Immature natural killer cell (primary cell): ENCODE measurements at regions not wholly inside any gene's neighbourhood (a gene's known extent, or its start where the extent isn't known, plus 50 kb on each side); places are given as distances from the start of the nearest gene placed in this dataset.

Experiments used
- DNase-seq, 3 donors: peaks; one replicate each; pipeline ENCODE4 v3.0.0; 2022; ENCODE audit warnings: mixed read lengths in 1 of 3
- H3K27ac Mint-ChIP-seq, 6 donors: one replicate each; pipeline ENCODE4 v1.8.0; 2020; ENCODE audit warnings: mixed read lengths in 6 of 6, mild to moderate bottlenecking in 5 of 6, inconsistent platforms in 4 of 6, moderate library complexity in 3 of 6
- H3K27me3 Mint-ChIP-seq, 3 donors: one replicate each; pipeline ENCODE4 v1.8.0; 2020 to 2021; ENCODE audit warnings: low read depth in 3 of 3, mild to moderate bottlenecking in 3 of 3, mixed read lengths in 3 of 3, moderate library complexity in 3 of 3, inconsistent platforms in 1 of 3
- H3K36me3 Mint-ChIP-seq, 3 donors: one replicate each; pipeline ENCODE4 v1.8.0; 2020; ENCODE audit warnings: mixed read lengths in 3 of 3, inconsistent platforms in 2 of 3, mild to moderate bottlenecking in 2 of 3
- H3K4me1 Mint-ChIP-seq, 2 donors: one replicate each; pipeline ENCODE4 v1.8.0; 2020; ENCODE audit warnings: inconsistent platforms in 2 of 2, mild to moderate bottlenecking in 2 of 2, mixed read lengths in 2 of 2, moderate library complexity in 1 of 2
- H3K4me3 Mint-ChIP-seq, 5 donors: one replicate each; pipeline ENCODE4 v1.8.0; 2020; ENCODE audit warnings: mild to moderate bottlenecking in 5 of 5, mixed read lengths in 5 of 5, inconsistent platforms in 3 of 5, moderate library complexity in 3 of 5
- H3K9me3 Mint-ChIP-seq, 6 donors: one replicate each; pipeline ENCODE4 v1.8.0; 2020; ENCODE audit warnings: mild to moderate bottlenecking in 6 of 6, mixed read lengths in 6 of 6, inconsistent platforms in 4 of 6, moderate library complexity in 3 of 6

DNA sequence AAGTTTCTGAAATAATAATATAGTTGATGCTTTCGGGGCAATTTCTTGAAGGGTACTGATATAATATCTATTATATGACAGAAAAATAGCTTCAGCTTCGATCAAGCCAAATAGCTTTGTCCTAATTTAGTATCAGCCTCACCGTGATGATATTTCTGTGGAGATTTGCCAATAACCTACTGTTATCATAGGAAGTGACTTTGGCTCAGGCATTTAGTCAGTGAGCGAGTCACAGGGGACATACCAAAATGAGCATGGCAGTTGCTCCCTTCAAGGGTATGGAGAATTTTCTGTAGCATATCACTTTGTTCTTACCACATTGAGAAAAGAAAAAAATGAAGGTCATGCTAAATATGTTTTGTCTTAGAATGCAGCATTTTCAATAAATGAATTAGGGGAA is 767.6 kb upstream of the SLITRK1 start:
- no peak for DNase-seq
- Mint-ChIP-seq H3K4me3 (no peak overlapping the region), H3K36me3 (no peaks in the 10 kb centered on the region), H3K27ac (no peak overlapping the region), H3K9me3 (peaks cover 3 to 16% (median 4%) of the 10 kb centered on the region in 6 donors), H3K4me1 (no peaks in the 10 kb centered on the region), H3K27me3 (no peaks in the 10 kb centered on the region)

DNA sequence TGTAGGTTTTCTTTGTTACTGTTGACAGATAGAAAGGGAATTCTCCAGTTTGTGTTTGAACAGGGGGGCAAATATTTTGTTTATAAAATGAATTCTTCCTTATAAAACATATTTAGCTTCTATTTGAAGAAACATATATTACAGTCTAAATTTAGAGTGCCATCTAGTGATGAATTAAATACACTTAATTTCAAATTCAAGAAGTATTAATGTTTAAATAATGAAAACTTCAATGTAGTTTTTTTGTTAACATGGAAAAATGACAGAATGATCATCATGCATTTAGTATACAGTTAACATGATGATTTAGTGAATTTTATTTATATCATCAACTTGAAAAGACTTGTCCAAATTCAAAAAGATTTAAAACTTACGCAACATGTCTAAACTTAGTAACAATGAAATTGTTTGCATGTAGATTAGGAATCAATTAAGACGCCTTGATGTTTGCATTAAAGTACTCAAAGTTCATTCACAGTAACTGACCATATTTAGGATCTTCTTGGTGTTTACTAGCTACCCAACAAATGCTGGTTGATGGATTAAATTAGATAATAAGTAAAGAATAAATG is 765.9 kb upstream of the SLITRK1 start:
- H3K4me1 Mint-ChIP-seq, result no peaks in the 10 kb centered on the region
- H3K27me3 Mint-ChIP-seq, result no peaks in the 10 kb centered on the region
- no peaks in the 10 kb centered on the region for H3K36me3 Mint-ChIP-seq
- peaks cover 0 to 12% (median 3%) of the 10 kb centered on the region in 6 donors for H3K9me3 Mint-ChIP-seq
- H3K4me3 Mint-ChIP-seq, result no peak overlapping the region
- no peak overlapping the region for H3K27ac Mint-ChIP-seq
- no peak for DNase-seq

DNA sequence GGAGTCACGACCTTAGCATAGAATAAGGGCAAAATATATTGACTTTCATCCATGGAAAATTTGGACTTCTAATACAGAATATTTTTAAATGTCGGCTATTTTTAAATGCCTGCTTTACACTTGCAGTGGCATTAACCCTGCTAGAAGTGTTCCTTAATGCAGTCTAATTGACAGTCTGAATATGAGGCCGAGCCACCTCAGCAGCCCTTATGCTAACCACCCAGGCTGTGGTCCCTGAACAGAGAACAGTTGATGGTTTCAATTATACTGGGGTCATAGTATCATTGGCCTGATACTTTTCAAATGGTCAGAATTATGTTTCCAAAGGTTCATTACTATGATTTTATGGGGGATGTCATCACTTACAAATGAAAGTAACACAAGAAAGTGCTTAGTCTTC is 764.7 kb upstream of the SLITRK1 start:
- H3K36me3 Mint-ChIP-seq, result no peaks in the 10 kb centered on the region
- H3K27me3 Mint-ChIP-seq, result no peaks in the 10 kb centered on the region
- H3K4me3 Mint-ChIP-seq, result no peak overlapping the region
- H3K4me1 Mint-ChIP-seq, result no peaks in the 10 kb centered on the region
- no peak overlapping the region for H3K27ac Mint-ChIP-seq
- H3K9me3 Mint-ChIP-seq, result peaks cover 0 to 12% (median 1%) of the 10 kb centered on the region in 6 donors
- no peak for DNase-seq

DNA sequence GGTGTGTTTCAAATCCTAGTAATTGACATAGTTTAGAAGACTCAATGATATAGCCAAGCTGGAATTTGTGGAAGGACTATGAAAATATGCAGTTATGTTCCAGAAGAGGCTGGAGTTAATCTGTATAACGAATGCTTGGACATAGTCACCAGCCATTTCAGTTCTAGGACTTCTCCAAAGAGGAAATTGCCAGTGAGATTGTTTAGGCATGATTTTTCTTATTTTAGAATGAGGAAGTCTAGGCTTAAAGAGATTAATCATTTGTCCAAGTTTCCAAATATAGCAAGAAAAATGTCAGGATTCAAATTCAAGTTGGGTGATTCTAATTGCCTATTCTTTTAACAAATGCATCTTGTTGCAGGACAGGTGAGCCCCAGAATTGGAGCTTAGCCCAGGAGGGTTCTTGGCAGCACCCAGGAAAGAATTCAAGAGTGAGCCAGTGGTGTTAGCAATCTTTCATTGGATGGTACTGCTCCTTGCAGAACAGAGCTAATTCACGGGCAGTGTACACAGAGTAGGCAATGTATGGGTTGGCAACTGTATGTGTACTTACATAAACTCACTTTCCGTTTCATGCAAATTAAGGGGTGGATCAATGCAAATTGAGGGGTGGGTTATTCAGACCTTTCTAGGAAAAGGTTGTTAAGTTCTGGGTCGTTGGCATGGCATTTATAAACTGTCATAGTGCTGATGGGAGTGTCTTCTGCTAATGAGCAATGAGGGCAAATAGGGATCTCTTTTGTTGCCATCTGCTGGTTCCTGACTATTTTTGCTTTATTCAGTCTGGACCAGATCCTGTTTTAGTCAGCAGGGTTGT is 763.1 kb upstream of the SLITRK1 start:
- peaks cover 0 to 1% (median 0%) of the 10 kb centered on the region in 3 donors for H3K27me3 Mint-ChIP-seq
- H3K27ac Mint-ChIP-seq, result no peak overlapping the region
- no peak overlapping the region for H3K4me3 Mint-ChIP-seq
- no peak for DNase-seq
- H3K36me3 Mint-ChIP-seq, result no peaks in the 10 kb centered on the region
- no peaks in the 10 kb centered on the region for H3K4me1 Mint-ChIP-seq
- H3K9me3 Mint-ChIP-seq, result peaks cover 0 to 7% (median 2%) of the 10 kb centered on the region in 6 donors

DNA sequence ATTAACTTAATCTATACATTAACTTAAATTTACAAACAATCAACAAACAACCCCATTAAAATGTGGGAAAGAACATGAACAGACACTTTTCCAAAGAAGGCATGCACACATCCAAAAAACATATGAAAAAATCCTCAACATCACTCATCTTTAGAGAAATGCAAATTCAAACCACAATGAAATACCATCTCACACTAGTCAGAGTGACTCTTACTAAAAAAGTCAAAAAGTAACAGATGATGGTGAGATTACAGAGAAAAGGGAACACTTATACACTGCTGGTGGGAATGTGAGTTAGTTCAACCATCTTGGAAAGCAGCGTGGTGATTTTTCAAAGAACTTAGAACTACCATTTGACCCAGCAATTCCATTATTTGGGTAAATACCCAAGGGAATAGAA is 759.2 kb upstream of the SLITRK1 start:
- no peak overlapping the region for H3K4me3 Mint-ChIP-seq

DNA sequence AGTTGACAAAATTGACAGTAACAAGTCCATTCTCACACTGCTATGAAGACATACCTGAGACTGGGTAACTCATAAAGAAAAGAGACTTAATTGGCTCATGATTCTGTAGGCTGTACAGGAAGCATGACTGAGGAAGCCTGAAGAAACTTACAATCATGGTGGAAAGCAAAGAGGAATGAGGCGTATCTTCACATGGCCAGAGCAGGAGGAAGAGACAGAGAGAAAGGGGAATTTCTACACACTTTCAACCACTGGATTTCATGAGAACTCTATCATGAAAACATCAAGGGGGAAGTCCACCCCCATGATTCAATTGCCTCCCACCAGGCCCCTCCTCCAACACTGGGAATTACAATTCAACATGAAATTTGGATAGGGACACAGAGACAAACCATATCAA is 758.4 kb upstream of the SLITRK1 start:
- H3K27me3 Mint-ChIP-seq, result peaks cover 0 to 1% (median 0%) of the 10 kb centered on the region in 3 donors
- H3K27ac Mint-ChIP-seq, result no peak overlapping the region
- no peaks in the 10 kb centered on the region for H3K4me1 Mint-ChIP-seq
- no peaks in the 10 kb centered on the region for H3K36me3 Mint-ChIP-seq
- DNase-seq, result no peak
- peaks cover 5 to 34% (median 14%) of the 10 kb centered on the region in 6 donors for H3K9me3 Mint-ChIP-seq
- no peak overlapping the region for H3K4me3 Mint-ChIP-seq

More for the DNA sequence above, 759.2 kb upstream of the SLITRK1 start:
- no peak for DNase-seq
- H3K4me1 Mint-ChIP-seq, result no peaks in the 10 kb centered on the region
- no peak overlapping the region for H3K27ac Mint-ChIP-seq
- H3K36me3 Mint-ChIP-seq, result no peaks in the 10 kb centered on the region
- H3K9me3 Mint-ChIP-seq, result peaks cover 4 to 31% (median 12%) of the 10 kb centered on the region in 6 donors
- peaks cover 0 to 1% (median 0%) of the 10 kb centered on the region in 3 donors for H3K27me3 Mint-ChIP-seq

DNA sequence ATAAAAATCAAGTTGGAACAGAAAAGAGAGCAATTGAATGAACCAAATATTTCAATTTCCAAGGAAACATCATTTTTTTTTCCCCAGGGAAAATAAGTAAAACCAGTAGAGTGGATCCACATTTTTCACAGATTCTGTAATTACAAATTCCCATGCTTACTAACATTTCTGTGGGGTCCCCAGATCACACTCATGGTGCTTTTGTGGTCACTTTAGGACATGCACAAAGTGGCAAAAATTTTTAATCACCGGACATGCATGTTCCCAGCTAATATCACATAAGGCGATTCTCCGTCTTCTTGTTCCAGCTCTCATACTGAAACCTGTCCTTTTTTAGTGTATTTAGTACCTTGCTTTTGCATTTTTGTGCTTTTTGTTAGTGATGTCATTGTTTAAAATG is 748.2 kb upstream of the SLITRK1 start:
- Mint-ChIP-seq H3K27me3 (peaks cover 0 to 2% (median 0%) of the 10 kb centered on the region in 3 donors), H3K36me3 (no peaks in the 10 kb centered on the region), H3K27ac (no peak overlapping the region), H3K4me3 (no peak overlapping the region), H3K4me1 (no peaks in the 10 kb centered on the region), H3K9me3 (peaks cover 7 to 32% (median 8%) of the 10 kb centered on the region in 6 donors)
- no peak for DNase-seq

DNA sequence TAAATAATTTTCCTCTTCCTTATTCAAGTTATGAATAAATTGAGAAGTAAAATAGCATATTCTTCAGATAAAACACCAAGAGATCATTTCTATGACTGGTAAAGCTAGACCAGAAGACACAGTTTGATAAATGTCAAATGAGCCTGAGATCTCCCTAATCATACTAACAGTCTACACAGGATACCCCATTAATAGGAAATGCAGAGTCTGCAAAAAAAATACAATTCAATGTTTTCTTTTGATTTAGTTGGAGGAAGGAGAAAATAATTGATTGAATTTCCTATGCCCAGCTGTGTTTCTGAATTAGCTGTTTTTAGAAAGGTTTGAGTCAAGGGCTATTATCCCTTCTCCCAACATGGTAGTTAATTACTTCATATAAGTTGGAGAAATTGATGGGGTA is 734.6 kb upstream of the SLITRK1 start:
- H3K4me1 Mint-ChIP-seq, result no peaks in the 10 kb centered on the region
- H3K9me3 Mint-ChIP-seq, result peaks cover 0 to 37% (median 4%) of the 10 kb centered on the region in 6 donors
- no peak overlapping the region for H3K27ac Mint-ChIP-seq
- no peaks in the 10 kb centered on the region for H3K36me3 Mint-ChIP-seq
- no peaks in the 10 kb centered on the region for H3K27me3 Mint-ChIP-seq
- H3K4me3 Mint-ChIP-seq, result no peak overlapping the region
- no peak for DNase-seq

DNA sequence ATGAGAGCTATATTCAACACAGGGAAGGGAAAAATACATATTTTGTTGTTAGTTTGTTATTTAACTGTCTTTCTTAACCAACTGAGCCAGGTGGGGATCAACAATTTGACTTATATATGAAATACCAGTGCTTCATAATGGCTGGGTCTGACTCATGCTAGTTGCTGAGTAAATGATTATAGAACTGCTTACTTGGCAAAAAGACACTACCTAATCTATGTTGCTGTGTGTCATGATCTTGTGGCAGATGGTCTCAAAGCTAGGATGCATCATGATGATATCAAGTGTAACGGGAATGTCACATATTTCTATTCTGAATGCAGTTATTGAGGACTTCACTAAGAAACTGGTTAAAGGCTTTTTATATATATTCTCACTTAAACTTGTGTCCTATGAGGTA is 727.4 kb upstream of the SLITRK1 start:
- no peak overlapping the region for H3K27ac Mint-ChIP-seq
- no peak overlapping the region for H3K4me3 Mint-ChIP-seq

DNA sequence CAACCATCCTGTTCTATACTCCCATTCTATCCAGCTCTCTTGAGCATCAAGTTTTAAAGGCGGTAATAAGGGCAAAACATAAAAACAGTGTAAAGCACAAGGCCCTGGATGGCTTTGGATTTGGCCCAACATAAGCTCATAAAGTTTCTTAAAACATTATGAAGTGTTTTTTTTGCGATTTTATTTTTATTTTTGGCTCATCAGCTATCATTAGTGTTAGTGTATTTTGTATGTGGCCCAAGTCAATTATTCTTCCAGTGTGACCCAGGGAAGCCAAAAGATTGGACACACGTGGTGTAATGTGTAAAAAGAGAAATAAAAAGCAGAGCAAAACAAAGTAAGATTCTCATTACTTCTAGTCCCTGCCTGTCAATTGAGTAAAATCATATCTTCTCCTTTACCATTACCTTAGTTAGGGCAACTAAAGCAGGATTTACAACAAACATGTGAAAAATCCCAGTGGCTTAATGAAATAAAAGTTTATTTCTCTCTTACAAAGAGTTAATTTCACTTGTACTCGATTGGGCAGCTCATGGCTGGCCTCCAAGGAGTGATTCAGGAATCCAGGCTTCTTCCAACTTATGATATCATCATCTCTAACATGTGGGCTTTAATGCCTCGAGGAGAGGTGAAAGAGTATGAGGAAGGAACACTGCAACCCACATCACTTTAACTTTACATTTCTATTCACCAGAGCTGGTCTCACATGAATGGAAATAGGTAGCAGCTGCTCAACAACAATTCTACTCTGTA is 725.2 kb upstream of the SLITRK1 start:
- no peak overlapping the region for H3K4me3 Mint-ChIP-seq
- no peak overlapping the region for H3K27ac Mint-ChIP-seq
- no peaks in the 10 kb centered on the region for H3K4me1 Mint-ChIP-seq

More for the DNA sequence above, 727.4 kb upstream of the SLITRK1 start:
- Mint-ChIP-seq H3K36me3 (no peaks in the 10 kb centered on the region), H3K9me3 (peaks cover 1 to 21% (median 9%) of the 10 kb centered on the region in 6 donors), H3K4me1 (no peaks in the 10 kb centered on the region), H3K27me3 (no peaks in the 10 kb centered on the region)
- DNase-seq, result no peak

DNA sequence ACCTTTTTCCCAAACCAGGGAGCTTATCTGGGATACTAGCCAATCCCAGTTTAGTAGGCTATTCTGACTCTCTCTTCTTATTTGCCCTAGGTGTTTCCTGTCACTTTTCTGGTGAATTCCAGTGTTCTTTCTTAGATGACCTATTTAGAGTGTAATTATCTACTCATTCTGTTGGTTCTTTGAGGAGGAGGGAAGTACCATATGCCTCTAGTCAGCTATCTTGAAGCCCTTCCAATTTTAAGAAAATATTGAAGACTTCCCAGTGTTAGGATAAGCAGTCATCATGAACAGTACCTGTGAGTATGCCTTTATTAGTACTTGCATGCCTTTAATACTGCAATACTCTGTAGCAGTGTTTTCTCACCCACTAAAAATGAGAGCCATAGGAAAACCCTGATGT is 724.3 kb upstream of the SLITRK1 start:
- no peaks in the 10 kb centered on the region for H3K36me3 Mint-ChIP-seq
- DNase-seq, result no peak
- no peak overlapping the region for H3K4me3 Mint-ChIP-seq
- no peak overlapping the region for H3K27ac Mint-ChIP-seq
- peaks cover 2 to 28% (median 12%) of the 10 kb centered on the region in 6 donors for H3K9me3 Mint-ChIP-seq
- no peaks in the 10 kb centered on the region for H3K4me1 Mint-ChIP-seq
- H3K27me3 Mint-ChIP-seq, result peaks cover 0 to 1% (median 0%) of the 10 kb centered on the region in 3 donors

More for the DNA sequence above, 725.2 kb upstream of the SLITRK1 start:
- H3K9me3 Mint-ChIP-seq, result peaks cover 3 to 27% (median 12%) of the 10 kb centered on the region in 6 donors
- no peak for DNase-seq
- H3K27me3 Mint-ChIP-seq, result peaks cover 0 to 1% (median 0%) of the 10 kb centered on the region in 3 donors
- H3K36me3 Mint-ChIP-seq, result no peaks in the 10 kb centered on the region

DNA sequence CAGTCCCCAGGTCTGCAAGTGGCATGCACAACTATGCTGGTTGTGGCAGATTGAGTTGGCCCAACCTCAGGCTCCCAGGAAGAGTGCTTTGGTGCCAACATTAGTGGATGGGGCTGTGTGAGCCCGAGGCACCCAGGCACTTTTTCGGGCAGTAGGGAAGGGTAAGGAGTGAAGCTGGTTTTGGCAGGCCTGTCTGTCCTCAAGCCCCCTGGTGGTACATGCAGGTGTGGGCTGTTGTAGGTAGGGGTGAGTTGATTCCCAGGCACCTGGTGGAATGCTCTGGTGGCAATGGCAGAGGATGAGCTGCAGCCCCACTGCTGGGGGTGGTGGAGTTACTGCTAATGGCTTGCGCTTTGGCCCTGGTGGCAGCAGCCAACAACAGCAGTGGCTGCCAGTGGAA is 723.7 kb upstream of the SLITRK1 start:
- Mint-ChIP-seq H3K9me3 (peaks cover 2 to 28% (median 12%) of the 10 kb centered on the region in 6 donors), H3K27me3 (peaks cover 0 to 1% (median 0%) of the 10 kb centered on the region in 3 donors), H3K27ac (no peak overlapping the region)

DNA sequence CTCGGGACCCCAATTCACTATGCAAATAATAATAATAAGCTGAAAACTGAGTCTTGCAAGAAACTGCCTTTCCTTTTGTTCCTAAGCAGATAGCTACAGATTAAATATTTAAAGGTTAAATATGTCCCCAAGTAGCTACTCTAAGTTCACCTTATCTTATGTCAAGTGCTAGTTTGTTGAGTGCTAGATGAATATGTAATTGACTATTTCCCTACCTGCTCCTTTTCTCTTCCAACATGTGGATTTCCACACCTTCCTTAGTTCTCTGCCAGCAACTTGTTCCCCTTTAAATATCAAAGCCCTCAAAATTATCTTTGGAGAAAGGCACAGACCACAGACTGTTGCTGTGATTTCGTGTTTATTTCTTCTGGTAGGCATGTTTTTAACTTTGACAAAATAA is 709.2 kb upstream of the SLITRK1 start:
- H3K9me3 Mint-ChIP-seq, result peaks cover 0 to 18% (median 6%) of the 10 kb centered on the region in 6 donors
- peaks cover 0 to 2% (median 0%) of the 10 kb centered on the region in 3 donors for H3K27me3 Mint-ChIP-seq
- H3K36me3 Mint-ChIP-seq, result no peaks in the 10 kb centered on the region
- no peak for DNase-seq
- no peaks in the 10 kb centered on the region for H3K4me1 Mint-ChIP-seq
- no peak overlapping the region for H3K4me3 Mint-ChIP-seq
- no peak overlapping the region for H3K27ac Mint-ChIP-seq

More for the DNA sequence above, 723.7 kb upstream of the SLITRK1 start:
- Mint-ChIP-seq H3K4me1 (no peaks in the 10 kb centered on the region), H3K4me3 (no peak overlapping the region), H3K36me3 (no peaks in the 10 kb centered on the region)
- DNase-seq, result no peak

DNA sequence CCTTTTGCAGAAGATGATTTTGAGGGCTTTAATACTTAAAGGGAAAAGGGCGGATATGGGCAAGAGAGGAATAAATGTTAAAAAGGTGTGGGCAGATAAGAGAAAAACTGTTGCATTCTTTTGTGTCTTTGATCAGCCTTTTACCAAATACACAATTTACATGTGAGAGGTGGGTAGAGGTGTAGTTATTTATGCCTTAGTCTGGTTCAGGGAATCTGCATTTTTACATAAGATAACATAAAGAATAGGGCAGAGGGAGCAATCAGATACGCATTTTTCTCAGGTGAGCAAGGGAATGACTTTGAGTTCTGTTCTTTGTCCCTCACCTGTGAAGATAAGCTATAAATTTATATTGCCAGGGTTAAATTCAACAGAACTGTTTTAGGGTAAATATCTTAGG is 708.4 kb upstream of the SLITRK1 start:
- no peak overlapping the region for H3K27ac Mint-ChIP-seq
- H3K36me3 Mint-ChIP-seq, result no peaks in the 10 kb centered on the region
- no peaks in the 10 kb centered on the region for H3K4me1 Mint-ChIP-seq
- DNase-seq, result no peak
- H3K4me3 Mint-ChIP-seq, result no peak overlapping the region
- peaks cover 0 to 2% (median 0%) of the 10 kb centered on the region in 3 donors for H3K27me3 Mint-ChIP-seq
- peaks cover 0 to 13% (median 3%) of the 10 kb centered on the region in 6 donors for H3K9me3 Mint-ChIP-seq
